D721Med (cell line): ENCODE measurements at regions not wholly inside any gene's neighbourhood (a gene's known extent, or its start where the extent isn't known, plus 50 kb on each side); places are given as distances from the start of the nearest gene placed in this dataset.

Experiments
- DNase-seq: peaks from one replicate; pipeline ENCODE4 v3.0.0; 2011; ENCODE audit warnings: low spot score; ENCODE audit not compliant: insufficient read length
- FAIRE-seq: peaks from 2 replicates; lab custom pipeline; 2011; peaks lifted over from hg19 to GRCh38; lab: Jason Lieb, UNC
- CTCF ChIP-seq: IDR thresholded peaks from 2 replicates; pipeline ENCODE4 v1.5.1; 2012; ENCODE audit warnings: mild to moderate bottlenecking, control low read depth; ENCODE audit not compliant: insufficient read depth; ENCODE audit errors: missing control alignments

- no peak for DNase-seq
- no peak for TF ChIP-seq CTCF
- no peak for FAIRE-seq
Observed at GRCh38 chr12:20234474-20234873, 133.9 kb upstream of the PDE3A start.

GRCh38 chr12:20237091-20237490, 131.2 kb upstream of the PDE3A start:
- FAIRE-seq (no peak), DNase-seq (no peak)

GRCh38 chr12:20245491-20245890, 122.8 kb upstream of the PDE3A start:
- no peak for DNase-seq
- peak; percentile 71 for FAIRE-seq
- TF ChIP-seq CTCF: no peak

More at GRCh38 chr12:20237091-20237490, 131.2 kb upstream of the PDE3A start:
- no peak for TF ChIP-seq CTCF

GRCh38 chr12:20248646-20249045, 119.7 kb upstream of the PDE3A start:
- DNase-seq: no peak
- FAIRE-seq: no peak
- no peak for TF ChIP-seq CTCF

- no peak for TF ChIP-seq CTCF
- DNase-seq (no peak), FAIRE-seq (no peak)
Observed at GRCh38 chr12:20250761-20251160, 117.6 kb upstream of the PDE3A start.

GRCh38 chr12:20257311-20257710, 111.0 kb upstream of the PDE3A start:
- FAIRE-seq (no peak), DNase-seq (no peak)
- no peak for TF ChIP-seq CTCF

GRCh38 chr12:20259786-20260185, 108.6 kb upstream of the PDE3A start:
- TF ChIP-seq CTCF: no peak
- no peak for DNase-seq
- no peak for FAIRE-seq
